GM10266 (cell line): ENCODE measurements at regions not wholly inside any gene's neighbourhood (a gene's known extent, or its start where the extent isn't known, plus 50 kb on each side); places are given as distances from the start of the nearest gene placed in this dataset.

Experiments
- DNase-seq: peaks from one replicate; pipeline ENCODE4 v3.0.0; 2012; ENCODE audit errors: extremely low spot score
- CTCF ChIP-seq: IDR thresholded peaks from 2 replicates; pipeline ENCODE4 v1.5.1; 2012; ENCODE audit warnings: mild to moderate bottlenecking, low read depth; ENCODE audit not compliant: control insufficient read depth, insufficient read depth; ENCODE audit errors: missing control alignments

GRCh38 chr13:109374609-109375200 is 411.7 kb downstream of the IRS2 start:
- no peak for TF ChIP-seq CTCF
- DNase-seq = no peak

- no peak for DNase-seq
- TF ChIP-seq CTCF = no peak
Observed at GRCh38 chr13:109372666-109373065, 413.7 kb downstream of the IRS2 start.

DNA sequence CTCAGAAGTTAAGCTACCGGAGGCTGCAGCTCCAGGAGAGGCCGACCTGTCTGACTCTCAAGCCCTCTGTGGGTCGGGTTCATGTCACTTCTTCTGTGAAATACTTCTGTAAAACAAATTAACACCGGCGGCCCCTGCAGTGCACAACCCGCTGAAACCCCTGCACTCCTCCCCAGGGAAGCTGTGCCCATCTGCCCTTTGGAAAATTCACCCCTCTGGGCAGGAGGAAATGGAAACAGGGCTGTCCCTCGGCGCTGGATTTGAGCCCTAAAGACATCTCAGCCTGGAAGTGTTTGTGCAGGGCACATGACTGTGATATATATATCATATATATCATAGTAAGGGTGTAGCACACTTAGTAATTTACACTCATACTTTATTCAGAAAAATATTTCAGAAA is 415.3 kb downstream of the IRS2 start:
- DNase-seq = no peak
- TF ChIP-seq CTCF = no peak

DNA sequence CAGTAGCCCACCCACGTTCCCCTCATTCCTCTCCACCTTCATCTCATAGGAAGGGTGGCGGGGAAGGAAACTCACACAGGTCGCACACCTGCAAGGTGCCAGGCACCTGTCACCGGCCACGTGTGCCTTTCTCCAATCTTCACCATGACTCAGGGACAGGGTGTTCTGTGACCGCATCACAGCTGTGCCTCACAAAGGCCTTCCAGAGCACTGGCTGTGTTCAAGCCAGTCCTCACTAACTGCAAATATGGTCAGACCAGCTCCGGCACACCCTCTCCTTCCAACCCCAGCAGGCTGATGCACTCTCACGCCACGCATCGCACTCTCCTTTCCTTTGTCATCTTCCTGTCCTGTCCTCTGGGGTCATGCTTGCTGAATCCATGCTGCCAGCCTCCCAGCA is 415.9 kb downstream of the IRS2 start:
- no peak for DNase-seq
- no peak for TF ChIP-seq CTCF

GRCh38 chr13:109369353-109370052 is 416.9 kb downstream of the IRS2 start:
- no peak for TF ChIP-seq CTCF
- DNase-seq = no peak

DNA sequence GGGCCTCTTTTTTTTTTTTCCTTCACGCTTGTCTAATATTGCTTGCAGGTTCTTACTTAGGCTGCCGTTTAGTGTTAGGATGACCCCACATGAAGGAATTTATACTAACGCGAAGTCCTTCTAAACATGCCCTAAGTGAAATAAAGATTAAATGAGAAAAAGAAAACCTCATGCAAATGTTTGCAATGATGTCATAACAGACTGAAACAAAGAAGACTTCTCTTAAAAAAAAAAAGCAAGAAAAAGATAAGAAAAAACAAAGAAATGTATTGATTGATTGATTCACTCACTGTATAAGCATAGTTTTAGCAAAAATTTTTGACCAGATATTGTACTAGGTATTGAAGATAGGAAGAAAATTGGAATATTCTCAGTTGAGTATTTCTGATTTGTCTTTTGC is 418.2 kb downstream of the IRS2 start:
- DNase-seq = no peak
- TF ChIP-seq CTCF = no peak

GRCh38 chr13:109366525-109366924 is 419.9 kb downstream of the IRS2 start:
- DNase-seq = no peak
- TF ChIP-seq CTCF = no peak
